T47D (cell line): ENCODE measurements at regions not wholly inside any gene's neighbourhood (a gene's known extent, or its start where the extent isn't known, plus 50 kb on each side); places are given as distances from the start of the nearest gene placed in this dataset.
"Not testable (repeated sequence)": the region's sequence is repeated elsewhere in the genome, so short reads cannot be mapped to it uniquely, and the experiment has no call there.

ENCODE experiments used
- DNase-seq, 2 experiments: peaks; one replicate each; pipeline versions ENCODE4 v3.0.0 to v3.0.0-alpha.2; 2011 to 2012; ENCODE audit warnings: low read depth in 1 of 2, low spot score in 1 of 2
- JUND ChIP-seq: IDR thresholded peaks from 2 replicates; pipeline ENCODE4 v1.6.1; 2012; ENCODE audit warnings: low read depth
- in situ Hi-C: cut with HindIII; loops from 2 replicates; pipeline ENCODE4 v1.10.0; 2016; ENCODE audit warnings: low sequenced_read_pairs, low pct_unique_long_range_greater_than_20kb

DNA sequence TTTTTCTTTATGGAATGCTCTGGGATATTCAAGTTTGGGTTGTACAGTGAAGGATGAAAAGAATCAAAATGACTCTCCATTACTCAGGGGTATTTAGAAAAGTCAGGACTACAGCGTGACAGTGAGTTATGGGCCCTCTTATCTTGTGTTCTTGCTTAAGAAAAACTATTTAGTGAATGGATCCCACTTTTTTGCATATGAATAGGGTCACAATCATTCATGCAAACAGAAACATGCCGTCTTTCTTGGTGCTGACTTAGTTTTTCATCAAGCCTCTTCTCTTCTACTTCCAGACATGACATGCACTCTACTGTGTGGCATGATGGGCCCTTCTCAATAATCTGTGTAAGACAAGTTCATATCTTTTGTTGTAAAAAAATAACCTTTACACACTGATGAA lies 488.4 kb upstream of the MMS22L start:
- DNase-seq = no peak
- in situ Hi-C loops = no loop called here

DNA sequence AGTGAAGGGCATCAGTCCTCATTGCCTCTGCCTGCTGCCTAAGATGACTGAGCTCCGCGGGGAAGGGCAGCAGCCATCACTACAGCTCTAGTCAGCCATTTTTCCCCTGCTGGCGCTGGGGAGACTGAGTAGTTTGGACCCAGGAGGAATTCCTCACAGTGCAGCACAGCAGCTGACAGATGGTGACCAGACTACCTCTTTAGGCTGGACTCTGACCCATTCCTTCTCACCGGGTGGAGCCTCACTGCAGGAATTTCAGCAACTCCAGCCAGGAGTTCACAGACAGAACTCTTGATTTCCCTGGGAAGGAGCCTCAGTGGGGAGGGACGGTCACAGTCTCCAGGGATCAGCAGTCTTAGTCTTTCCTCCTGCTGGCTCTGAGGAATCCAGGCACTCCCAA lies 492.0 kb upstream of the MMS22L start:
- no peak for TF ChIP-seq JUND
- DNase-seq = no peak
- in situ Hi-C loops = no loop called here

More for the DNA sequence above, 488.4 kb upstream of the MMS22L start:
- no peak for TF ChIP-seq JUND

DNA sequence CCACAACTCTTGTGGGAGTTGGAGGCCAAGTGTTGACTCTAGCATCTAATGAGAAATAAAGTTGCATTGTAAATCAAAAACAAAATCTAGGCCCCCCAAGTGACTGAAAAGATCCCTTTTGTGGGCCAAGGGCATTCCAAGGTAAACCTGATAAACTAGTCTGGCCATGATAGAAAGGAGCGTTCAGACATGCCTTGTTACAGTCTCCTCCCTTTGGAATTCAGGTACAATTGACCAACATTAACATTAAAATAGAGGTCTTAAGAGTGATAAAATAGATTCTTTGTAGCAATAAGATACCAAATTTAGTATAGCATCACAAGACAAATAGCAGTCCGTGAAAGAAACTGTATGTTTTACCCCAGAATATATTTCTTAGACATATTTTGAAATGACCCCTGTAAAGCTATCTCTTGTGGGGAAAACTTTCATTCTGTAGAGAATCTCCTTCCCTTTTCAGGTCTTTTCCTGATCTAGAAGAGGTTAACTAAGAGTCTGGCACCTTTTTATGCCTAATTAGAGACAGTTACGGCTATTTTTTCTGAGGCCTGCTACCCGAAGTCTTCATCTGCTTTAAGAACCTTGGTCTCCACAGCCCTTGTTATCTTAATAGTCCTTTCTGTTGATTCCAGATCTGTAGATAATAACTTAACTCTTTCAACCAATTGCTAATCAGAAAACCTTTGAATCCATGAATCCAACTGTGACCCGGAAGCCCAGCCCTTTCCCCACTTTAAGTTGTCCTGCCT lies 495.4 kb upstream of the MMS22L start:
- in situ Hi-C loops = no loop called here
- no peak for TF ChIP-seq JUND
- no peak for DNase-seq

DNA sequence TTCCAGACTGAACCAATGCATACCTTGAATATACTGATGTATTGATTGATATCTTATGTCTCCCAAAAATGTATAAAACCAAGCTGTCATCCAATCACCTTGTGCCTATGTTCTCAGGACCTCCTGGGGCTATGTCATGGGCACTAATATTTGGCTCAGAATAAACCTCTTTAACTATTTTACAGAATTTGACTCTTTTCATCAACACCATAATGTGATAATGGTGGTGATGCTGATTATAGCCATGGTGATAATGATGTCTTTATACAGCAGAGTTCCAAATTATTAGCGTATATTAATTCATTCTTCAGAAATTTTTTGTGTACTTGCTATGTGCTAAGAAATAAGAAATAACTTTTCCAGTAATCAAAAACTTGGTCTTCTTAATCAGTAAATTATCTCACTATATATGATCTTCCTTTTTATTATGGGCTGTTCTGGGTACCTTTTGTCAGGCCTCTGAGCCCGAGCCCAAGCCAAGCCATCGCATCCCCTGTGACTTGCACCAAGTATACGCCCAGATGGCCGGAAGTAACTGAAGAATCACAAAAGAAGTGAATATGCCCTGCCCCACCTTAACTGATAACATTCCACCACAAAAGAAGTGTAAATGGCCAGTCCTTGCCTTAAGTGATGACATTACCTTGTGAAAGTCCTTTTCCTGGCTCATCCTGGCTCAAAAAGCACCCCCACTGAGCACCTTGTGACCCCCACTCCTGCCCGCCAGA lies 496.2 kb upstream of the MMS22L start:
- DNase-seq, in situ Hi-C loops: not testable (repeated sequence)

DNA sequence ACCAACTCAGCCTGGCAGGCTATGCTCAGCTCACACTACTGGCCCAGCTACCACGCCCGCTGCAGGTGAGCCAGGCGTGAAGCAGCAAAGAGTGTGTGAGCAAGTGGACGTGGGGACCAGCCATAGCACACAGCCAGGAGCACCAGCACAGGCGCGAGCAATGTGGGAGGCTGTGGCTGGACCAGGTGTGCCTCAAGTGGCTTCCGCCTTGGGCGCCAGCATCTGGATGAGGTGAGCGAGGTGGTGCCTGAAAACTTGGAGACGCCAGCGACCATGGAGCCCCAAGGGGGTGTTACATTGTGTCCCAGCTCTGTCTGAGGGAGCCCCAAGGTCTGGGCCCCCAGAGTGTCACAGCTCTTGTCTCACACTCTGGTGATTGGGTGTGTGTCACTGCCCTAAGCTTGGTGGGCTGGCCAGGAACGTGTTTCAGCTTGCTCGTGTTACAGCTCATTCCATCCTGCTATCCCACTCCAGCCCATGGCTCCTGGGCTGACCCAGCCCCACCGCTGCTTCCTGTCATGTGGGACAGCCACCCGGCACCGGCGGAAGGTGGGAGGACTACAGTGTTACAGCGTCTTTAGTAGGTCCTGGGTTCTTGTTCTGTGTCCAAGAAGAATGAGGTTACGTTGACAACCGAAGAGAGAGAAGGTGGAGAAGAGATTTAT lies 508.0 kb upstream of the MMS22L start:
- no peak for TF ChIP-seq JUND
- in situ Hi-C loops = no loop called here
- DNase-seq = no peak

DNA sequence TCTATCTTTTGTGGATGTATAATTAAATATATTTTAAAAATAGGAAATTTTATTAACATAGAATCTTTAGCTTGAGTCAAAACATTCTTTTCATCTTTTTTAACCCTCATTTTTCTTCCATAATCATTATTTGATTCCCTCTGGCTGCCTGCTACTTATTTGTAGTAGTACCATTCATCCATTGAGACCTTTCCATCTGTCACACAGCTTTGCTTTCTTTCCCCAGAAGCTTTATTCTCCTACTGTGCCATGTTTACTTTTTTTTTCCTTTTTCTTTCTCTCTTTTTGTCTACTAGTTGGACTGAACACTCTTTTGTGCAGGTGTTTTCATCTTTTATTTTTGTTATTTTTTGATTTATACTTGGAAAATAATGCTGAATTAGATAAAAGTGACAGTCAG lies 522.6 kb upstream of the MMS22L start:
- TF ChIP-seq JUND = no peak

DNA sequence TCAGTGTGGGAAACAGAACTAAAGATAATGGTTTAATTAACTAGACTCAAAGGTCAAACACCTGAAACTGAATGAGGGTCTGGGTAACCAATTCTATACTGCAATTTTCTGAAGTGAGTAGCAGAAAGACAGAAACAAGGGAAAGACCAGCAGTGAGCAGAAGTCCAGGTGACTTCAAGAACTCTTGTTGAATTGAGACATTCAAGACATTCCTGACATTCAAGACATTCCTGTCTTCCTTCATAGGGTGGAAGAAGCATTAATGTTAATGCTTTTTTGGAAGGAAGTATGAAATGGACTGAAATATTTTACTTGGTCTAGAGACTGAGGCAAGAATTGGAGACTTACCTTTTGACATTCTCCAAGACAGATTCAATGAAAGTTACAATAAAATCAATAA lies 529.9 kb upstream of the MMS22L start:
- no peak for TF ChIP-seq JUND
- no peak for DNase-seq
- in situ Hi-C loops = no loop called here

More for the DNA sequence above, 522.6 kb upstream of the MMS22L start:
- no peak for DNase-seq
- in situ Hi-C loops = no loop called here

DNA sequence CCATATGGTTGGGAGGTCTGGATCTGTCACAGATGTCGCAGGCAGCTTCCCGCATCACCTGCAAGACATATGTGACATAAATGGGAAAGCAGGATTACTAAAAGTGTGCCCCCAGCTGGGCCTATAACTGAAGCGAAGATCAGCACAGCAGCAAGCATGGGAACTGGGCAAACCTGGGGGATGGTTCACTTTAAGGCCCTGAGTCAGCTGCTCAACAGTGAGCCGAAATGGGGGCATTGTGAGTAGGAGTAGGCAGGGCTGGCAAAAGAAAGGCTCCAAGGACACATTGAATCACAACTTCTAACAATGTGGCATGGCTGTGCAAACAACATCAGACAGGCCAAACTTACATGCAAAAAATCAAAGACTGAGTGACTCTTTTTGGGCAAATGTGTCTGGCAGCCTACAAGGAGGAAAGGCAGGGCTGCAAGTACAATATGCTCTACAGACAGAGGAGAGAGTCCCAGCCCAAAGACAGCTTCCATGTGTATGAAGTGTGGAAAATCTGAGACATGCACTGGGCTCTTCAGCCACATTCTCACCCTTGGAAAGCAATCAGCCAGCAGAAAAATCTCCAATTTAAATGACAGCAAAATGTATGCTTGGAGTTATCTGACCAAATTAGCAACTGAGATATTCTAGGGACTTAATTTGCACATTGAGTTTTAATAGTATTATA lies 531.0 kb upstream of the MMS22L start:
- no peak for DNase-seq
- TF ChIP-seq JUND = no peak
- in situ Hi-C loops = no loop called here

DNA sequence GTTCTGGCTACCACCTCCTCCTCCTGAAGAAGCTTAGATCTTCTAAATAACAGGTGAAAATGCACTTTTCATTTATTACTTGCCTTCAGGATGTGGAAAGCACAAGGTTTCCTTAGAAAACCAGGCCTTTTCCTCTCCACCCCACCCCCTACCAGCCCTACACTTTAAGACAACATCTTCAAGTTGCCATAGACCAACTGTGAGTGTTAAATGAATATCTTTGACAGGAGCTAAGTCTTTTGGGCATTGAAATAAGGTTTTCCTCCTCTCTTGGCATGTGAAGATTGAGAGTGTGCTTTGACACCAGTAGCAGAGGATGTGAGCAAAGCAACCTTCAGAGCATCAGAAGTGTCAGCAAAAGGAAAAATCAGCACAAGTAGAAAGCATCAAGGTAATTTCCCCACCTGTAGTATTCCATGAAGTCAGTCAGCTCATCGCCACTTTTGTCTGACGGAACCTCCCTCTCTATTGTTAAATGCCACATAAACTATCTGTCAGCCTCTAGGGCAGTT lies 532.3 kb upstream of the MMS22L start:
- TF ChIP-seq JUND = no peak
- in situ Hi-C loops = no loop called here
- no peak for DNase-seq

DNA sequence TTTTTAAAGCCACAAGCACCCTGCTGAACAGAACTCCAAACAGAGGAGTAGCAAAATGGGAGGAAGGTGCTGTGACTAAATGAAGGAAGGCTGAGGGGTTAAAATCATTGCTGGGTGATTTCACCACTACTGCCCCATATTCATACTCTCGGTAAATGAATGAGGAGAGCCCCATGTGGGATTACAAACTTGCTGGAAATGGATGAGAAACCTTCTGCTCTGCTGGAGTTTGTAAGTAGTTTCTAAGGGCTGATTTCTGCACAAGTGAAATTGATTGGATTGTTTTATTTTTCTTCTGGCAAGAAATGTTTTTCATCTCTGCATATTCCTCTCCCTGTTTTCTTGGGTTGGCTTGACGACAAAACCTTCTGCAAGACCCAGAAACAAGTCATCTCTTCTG lies 533.5 kb upstream of the MMS22L start:
- in situ Hi-C loops = no loop called here
- no peak for TF ChIP-seq JUND
- DNase-seq = no peak

DNA sequence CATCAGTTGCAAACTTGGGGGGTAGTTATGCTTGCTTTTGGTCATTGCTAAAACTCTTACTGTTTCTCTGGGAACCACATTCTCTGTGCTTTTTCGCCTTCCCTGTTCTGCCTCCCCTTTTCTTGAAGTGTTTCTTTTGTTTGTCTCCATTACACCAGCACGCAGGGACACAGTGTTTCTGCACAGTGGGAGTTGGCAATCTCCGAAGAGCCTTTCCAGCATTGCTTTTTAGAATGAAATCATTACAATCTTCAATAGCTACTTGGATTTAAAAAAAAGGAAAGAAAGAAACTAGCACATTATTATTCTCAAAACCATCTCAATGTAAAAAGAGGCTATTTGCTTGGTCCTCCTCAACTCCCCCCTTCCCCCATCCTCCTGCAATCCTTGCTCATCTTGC lies 536.7 kb upstream of the MMS22L start:
- DNase-seq = no peak
- in situ Hi-C loops = no loop called here
- no peak for TF ChIP-seq JUND

DNA sequence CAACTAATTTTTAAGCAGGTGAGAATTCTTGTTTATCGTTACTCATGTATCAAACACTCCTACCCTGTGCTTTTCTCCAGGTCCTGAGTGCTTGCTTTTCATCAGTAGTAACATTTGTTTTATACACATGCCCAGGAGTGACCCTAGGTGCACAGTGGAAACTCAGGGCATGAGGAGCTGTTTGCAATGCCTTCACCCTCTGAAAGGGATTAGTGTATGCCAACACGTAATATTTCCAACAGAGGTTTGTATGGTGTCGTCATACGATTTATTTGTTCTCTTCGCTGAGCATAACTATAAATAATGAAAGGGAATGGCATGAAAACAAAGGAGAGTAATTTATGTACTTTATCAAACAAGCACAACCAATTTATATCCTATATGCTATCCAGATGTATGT lies 537.4 kb upstream of the MMS22L start:
- no peak for TF ChIP-seq JUND
- no peak for DNase-seq
- in situ Hi-C loops = no loop called here
